ENCODE measurements at regions not wholly inside any gene's neighbourhood (a gene's known extent, or its start where the extent isn't known, plus 50 kb on each side); places are given as distances from the start of the nearest gene placed in this dataset.

GRCh38 chr12:14185427-14186192, 179.9 kb upstream of the ATF7IP start:
- no peak for TF ChIP-seq EZH2phosphoT487 (IDR thresholded peaks at IDR 0.05; ENCODE audit: borderline replicate concordance, low read length)
- TF ChIP-seq CTCF (conservative IDR thresholded peaks at IDR 0.05; ENCODE audit: low read depth, low read length) = peak; percentile 74
